Suprapubic skin (tissue), 4 donors: ENCODE measurements at regions not wholly inside any gene's neighbourhood (a gene's known extent, or its start where the extent isn't known, plus 50 kb on each side); places are given as distances from the start of the nearest gene placed in this dataset.
"Not testable (repeated sequence)": the region's sequence is repeated elsewhere in the genome, so short reads cannot be mapped to it uniquely, and the experiment has no call there.

Experiments
- DNase-seq, 2 donors: peaks; one replicate each; pipeline ENCODE4 v3.0.0-alpha.2; 2019; ENCODE audit warnings: low spot score in 2 of 2
- H3K27ac ChIP-seq: fragments of 200-600 bp; sonication (generic); one replicate; pipeline ENCODE4 v1.5.1; 2019
- H3K27me3 ChIP-seq: fragments of 200-600 bp; sonication (generic); one replicate; pipeline ENCODE4 v1.5.1; 2019
- H3K36me3 ChIP-seq: fragments of 200-600 bp; sonication (generic); one replicate; pipeline ENCODE4 v1.5.1; 2019
- H3K4me1 ChIP-seq: fragments of 200-600 bp; sonication (generic); one replicate; pipeline ENCODE4 v1.5.1; 2019
- H3K4me3 ChIP-seq: fragments of 200-600 bp; sonication (generic); one replicate; pipeline ENCODE4 v1.5.1; 2019; ENCODE audit warnings: mild to moderate bottlenecking
- H3K9me3 ChIP-seq: fragments of 200-600 bp; sonication (generic); one replicate; pipeline ENCODE4 v1.5.1; 2019
- EP300 ChIP-seq: sonication (generic); formaldehyde crosslinking; IDR thresholded peaks from one replicate; pipeline ENCODE4 v1.6.1; 2017; ENCODE audit warnings: antibody characterized with exemption
- POLR2A ChIP-seq, 2 donors: fragments of 450-650 bp; IDR thresholded peaks; one replicate each; pipeline ENCODE4 v1.6.1; 2017; ENCODE audit warnings: antibody characterized with exemption in 2 of 2, mild to moderate bottlenecking in 2 of 2, moderate library complexity in 2 of 2
- POLR2AphosphoS5 ChIP-seq, 3 donors: sonication (generic); formaldehyde crosslinking; IDR thresholded peaks; one replicate each; pipeline ENCODE4 v1.6.1; 2017; ENCODE audit warnings: antibody characterized with exemption in 3 of 3
- WGBS: methylation state at CpG from one replicate; pipeline ENCODE4 v1.1.5; 2018; 5-methylcytosine and 5-hydroxymethylcytosine counted together
- TF ChIP-seq, protein P1 (sequence below), 2 donors: fragments of 200-600 bp in 1 of 2; fragments of 450-650 bp in 1 of 2; sonication (generic) in 1 of 2; IDR thresholded peaks; one replicate each; pipeline ENCODE4 v1.5.1; 2016 to 2019; ENCODE audit warnings: antibody characterized with exemption in 2 of 2, mild to moderate bottlenecking in 1 of 2, moderate library complexity in 1 of 2

DNA sequence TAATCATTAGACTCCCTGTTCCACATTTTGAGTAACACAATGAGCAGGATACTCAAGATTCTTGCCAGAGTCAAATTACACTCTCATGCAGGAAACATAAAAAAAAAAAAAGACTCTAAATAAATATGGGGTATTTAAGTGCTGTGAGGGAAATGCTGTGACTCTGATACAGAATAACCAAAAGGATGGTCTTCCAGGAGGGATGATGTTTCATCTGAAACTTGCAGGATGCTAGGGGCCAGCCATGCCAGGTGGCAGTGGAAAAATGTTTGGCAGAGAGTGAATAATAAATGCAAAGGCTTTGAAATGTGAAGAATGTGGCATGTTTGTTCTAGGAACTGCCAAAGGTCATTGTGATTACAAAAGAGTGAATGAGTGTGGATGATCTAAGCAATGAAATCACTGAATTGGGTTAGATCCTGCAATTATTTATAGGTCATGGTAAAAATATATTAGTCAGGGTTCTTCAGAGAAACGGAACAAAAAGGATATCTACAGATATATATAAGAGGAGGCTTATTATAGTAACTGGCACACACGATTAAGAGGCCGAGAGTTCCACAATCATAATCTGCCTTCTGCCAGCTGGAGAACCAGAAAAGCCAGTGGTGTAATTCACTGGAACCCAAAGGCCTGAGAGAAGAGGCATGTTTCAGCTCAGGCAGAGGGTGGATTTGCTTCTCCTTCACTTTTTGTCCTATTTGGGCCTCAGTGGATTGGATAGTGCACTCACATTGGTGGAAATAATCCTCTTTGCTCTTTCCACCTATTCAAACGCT is 1832.8 kb upstream of the MIR17HG start:
- Histone ChIP-seq H3K27me3 (no peaks in the 10 kb centered on the region), H3K36me3 (no peaks in the 10 kb centered on the region), H3K4me1 (peaks cover 4% of the 10 kb centered on the region), H3K9me3 (no peaks in the 10 kb centered on the region), H3K4me3 (no peak overlapping the region), H3K27ac (no peak overlapping the region)
- 35% methylated on average over 4 of the region's 4 CpGs for WGBS
- TF ChIP-seq POLR2A (IDR thresholded peaks at IDR 0.05) (no peak), EP300 (no peak), POLR2AphosphoS5 (IDR thresholded peaks at IDR 0.05) (no peak)
- TF ChIP-seq, protein P1, sequence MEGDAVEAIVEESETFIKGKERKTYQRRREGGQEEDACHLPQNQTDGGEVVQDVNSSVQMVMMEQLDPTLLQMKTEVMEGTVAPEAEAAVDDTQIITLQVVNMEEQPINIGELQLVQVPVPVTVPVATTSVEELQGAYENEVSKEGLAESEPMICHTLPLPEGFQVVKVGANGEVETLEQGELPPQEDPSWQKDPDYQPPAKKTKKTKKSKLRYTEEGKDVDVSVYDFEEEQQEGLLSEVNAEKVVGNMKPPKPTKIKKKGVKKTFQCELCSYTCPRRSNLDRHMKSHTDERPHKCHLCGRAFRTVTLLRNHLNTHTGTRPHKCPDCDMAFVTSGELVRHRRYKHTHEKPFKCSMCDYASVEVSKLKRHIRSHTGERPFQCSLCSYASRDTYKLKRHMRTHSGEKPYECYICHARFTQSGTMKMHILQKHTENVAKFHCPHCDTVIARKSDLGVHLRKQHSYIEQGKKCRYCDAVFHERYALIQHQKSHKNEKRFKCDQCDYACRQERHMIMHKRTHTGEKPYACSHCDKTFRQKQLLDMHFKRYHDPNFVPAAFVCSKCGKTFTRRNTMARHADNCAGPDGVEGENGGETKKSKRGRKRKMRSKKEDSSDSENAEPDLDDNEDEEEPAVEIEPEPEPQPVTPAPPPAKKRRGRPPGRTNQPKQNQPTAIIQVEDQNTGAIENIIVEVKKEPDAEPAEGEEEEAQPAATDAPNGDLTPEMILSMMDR (IDR thresholded peaks at IDR 0.05) = no peak
- no peak for DNase-seq

DNA sequence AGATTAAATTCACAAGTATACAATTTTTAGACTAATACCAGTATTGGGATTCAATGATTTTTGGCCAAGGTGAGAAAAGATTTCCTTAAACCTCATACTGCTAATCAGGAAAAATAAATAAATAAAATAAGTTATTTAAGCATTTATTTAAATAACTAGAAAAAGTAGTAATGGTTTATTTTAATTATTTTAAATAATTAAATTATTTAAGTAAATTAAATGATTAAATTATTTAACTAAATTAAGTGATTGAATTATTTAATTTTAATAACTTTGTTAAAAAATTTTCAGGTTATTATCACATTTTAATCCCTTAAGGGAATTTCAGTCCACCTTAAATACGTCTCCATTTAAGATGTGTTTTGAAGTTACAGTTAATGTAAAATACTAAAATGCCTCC is 1831.5 kb upstream of the MIR17HG start:
- TF ChIP-seq POLR2A (IDR thresholded peaks at IDR 0.05) = no peak
- TF ChIP-seq, protein P1 (IDR thresholded peaks at IDR 0.05) = no peak
- TF ChIP-seq POLR2AphosphoS5 (IDR thresholded peaks at IDR 0.05) = no peak
- TF ChIP-seq EP300 = no peak
- Histone ChIP-seq H3K36me3 (no peaks in the 10 kb centered on the region), H3K4me3 (no peak overlapping the region), H3K27ac (no peak overlapping the region), H3K9me3 (no peaks in the 10 kb centered on the region), H3K4me1 (peaks cover 4% of the 10 kb centered on the region), H3K27me3 (no peaks in the 10 kb centered on the region)
- no peak for DNase-seq
- WGBS = 79% methylated on average over 1 of the region's 1 CpG

DNA sequence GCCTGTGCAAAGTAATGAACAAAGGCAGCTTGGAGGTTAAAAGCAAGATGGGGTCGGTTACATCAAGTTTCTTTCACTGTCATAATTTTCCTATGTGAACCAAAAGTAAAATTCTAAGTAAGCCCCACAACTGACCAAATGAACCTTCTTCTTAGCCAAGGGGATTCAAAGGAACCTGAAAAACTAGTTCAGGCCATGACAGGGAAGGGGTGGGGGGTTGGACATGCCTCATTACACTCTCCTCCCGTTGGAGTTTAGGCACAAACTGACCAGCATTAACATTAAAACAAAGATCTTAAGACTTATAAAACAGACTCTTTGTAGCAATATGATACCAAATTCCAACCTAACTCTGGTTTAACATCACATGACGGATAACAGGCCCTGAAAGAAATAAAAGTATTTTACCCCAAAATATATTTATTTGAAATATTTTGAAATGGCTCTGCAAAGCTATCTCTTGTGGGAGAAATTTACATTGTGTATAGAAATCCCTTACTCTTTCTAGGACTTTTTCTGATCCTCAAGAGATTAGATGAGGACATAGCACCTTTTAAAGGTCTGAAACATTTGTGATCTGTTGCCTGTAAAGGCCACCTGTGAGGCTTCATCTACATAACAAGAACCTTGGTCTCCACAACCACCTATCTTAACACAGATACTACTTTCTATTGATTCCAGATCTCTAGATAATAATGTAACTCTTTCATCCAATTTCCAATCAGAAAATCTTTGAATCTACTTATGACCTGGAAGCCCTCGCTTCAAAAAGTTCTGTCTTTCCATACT is 1829.0 kb upstream of the MIR17HG start:
- 85% methylated on average over 4 of the region's 4 CpGs for WGBS

DNA sequence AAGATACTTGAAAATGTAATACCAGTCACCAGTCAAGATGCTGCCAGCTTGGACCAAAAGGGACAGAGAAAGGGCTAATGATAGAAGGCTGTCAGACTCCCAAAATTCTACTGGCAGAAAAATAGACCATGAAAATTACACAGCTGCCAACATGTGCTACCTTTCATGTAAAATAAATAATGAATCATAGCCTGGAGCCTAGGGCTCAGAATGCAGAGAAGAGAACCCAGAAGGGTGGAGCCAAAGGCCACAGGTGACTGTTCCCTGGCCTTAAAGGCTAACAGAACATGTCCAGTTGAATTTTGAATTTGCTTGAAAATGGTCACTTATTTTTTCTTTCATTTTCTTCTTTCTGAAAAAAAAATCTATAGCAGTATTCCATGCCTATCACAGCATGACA is 1827.0 kb upstream of the MIR17HG start:
- no peaks in the 10 kb centered on the region for H3K4me1 ChIP-seq
- no peaks in the 10 kb centered on the region for H3K36me3 ChIP-seq
- no peak for TF ChIP-seq POLR2A (IDR thresholded peaks at IDR 0.05)
- no peak overlapping the region for H3K27ac ChIP-seq
- no peaks in the 10 kb centered on the region for H3K9me3 ChIP-seq
- H3K27me3 ChIP-seq = no peaks in the 10 kb centered on the region
- no peak overlapping the region for H3K4me3 ChIP-seq
- no peak for DNase-seq

More for the DNA sequence above, 1829.0 kb upstream of the MIR17HG start:
- no peaks in the 10 kb centered on the region for H3K36me3 ChIP-seq
- no peaks in the 10 kb centered on the region for H3K27me3 ChIP-seq
- TF ChIP-seq EP300 = no peak
- TF ChIP-seq, protein P1 (IDR thresholded peaks at IDR 0.05) = no peak
- TF ChIP-seq POLR2A (IDR thresholded peaks at IDR 0.05) = no peak
- TF ChIP-seq POLR2AphosphoS5 (IDR thresholded peaks at IDR 0.05) = no peak
- no peak overlapping the region for H3K27ac ChIP-seq
- peaks cover 4% of the 10 kb centered on the region for H3K4me1 ChIP-seq
- no peak for DNase-seq
- no peak overlapping the region for H3K4me3 ChIP-seq
- no peaks in the 10 kb centered on the region for H3K9me3 ChIP-seq

DNA sequence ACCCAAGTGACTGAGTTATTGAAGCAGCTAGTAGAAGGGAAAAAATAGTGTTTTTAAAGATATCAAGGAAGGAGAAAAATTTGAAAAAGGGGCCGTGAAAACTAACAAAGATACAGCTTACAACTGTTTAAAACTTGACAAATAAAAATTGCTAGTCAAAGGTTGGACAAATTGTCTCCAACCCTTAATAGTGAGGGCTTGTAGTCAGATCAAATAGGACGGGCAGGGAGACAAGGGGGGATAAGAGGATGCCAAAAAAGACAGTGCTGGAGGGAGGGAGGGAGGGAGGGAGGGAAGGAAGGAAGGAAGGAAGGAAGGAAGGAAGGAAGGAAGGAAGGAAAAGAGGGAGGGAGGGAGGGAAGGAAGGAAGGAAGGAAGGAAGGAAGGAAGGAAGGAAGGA is 1825.8 kb upstream of the MIR17HG start:
- H3K27ac ChIP-seq, H3K4me3 ChIP-seq, H3K4me1 ChIP-seq, H3K36me3 ChIP-seq, H3K9me3 ChIP-seq, DNase-seq, H3K27me3 ChIP-seq: not testable (repeated sequence)
- 82% methylated on average over 2 of the region's 2 CpGs for WGBS
